ENCODE measurements at regions not wholly inside any gene's neighbourhood (a gene's known extent, or its start where the extent isn't known, plus 50 kb on each side); places are given as distances from the start of the nearest gene placed in this dataset.
"Not testable (repeated sequence)": the region's sequence is repeated elsewhere in the genome, so short reads cannot be mapped to it uniquely, and the experiment has no call there.

GRCh38 chr3:101138817-101139216, 145.6 kb upstream of the ABI3BP start:
- Mint-ChIP-seq H3K9me3 (no peaks in the 10 kb centered on the region), H3K4me3 (no peak overlapping the region), H3K27ac (no peak overlapping the region), H3K27me3 (ENCODE audit: low read depth, poor library complexity) (peaks cover 3% of the 10 kb centered on the region), H3K4me1 (peaks cover 9% of the 10 kb centered on the region), H3K36me3 (ENCODE audit: low read depth) (no peaks in the 10 kb centered on the region)
- no peak for DNase-seq
- no peak for TF ChIP-seq CTCF (IDR thresholded peaks at IDR 0.05)

GRCh38 chr3:101134331-101134730, 141.1 kb upstream of the ABI3BP start:
- Mint-ChIP-seq H3K36me3 (ENCODE audit: low read depth) (no peaks in the 10 kb centered on the region), H3K4me3 (no peak overlapping the region), H3K4me1 (peaks cover 9% of the 10 kb centered on the region), H3K9me3 (peaks cover 5% of the 10 kb centered on the region), H3K27me3 (ENCODE audit: low read depth, poor library complexity) (peaks cover 8% of the 10 kb centered on the region), H3K27ac (no peak overlapping the region)
- no peak for TF ChIP-seq CTCF (IDR thresholded peaks at IDR 0.05)
- no peak for DNase-seq

- H3K27ac Mint-ChIP-seq: no peak overlapping the region
- no peak for TF ChIP-seq CTCF (IDR thresholded peaks at IDR 0.05)
- no peaks in the 10 kb centered on the region for H3K36me3 Mint-ChIP-seq (ENCODE audit: low read depth)
Observed at GRCh38 chr3:101133652-101134051, 140.4 kb upstream of the ABI3BP start.

GRCh38 chr3:101133197-101133596, 140.0 kb upstream of the ABI3BP start:
- H3K36me3 Mint-ChIP-seq (ENCODE audit: low read depth): not testable (repeated sequence)

More at GRCh38 chr3:101133652-101134051, 140.4 kb upstream of the ABI3BP start:
- peaks cover 8% of the 10 kb centered on the region for H3K27me3 Mint-ChIP-seq (ENCODE audit: low read depth, poor library complexity)
- no peak for DNase-seq
- no peak overlapping the region for H3K4me3 Mint-ChIP-seq
- peaks cover 5% of the 10 kb centered on the region for H3K9me3 Mint-ChIP-seq
- peaks cover 2% of the 10 kb centered on the region for H3K4me1 Mint-ChIP-seq

GRCh38 chr3:101131767-101132166, 138.5 kb upstream of the ABI3BP start:
- TF ChIP-seq CTCF (IDR thresholded peaks at IDR 0.05): peak; percentile 7
- Mint-ChIP-seq H3K27me3 (ENCODE audit: low read depth, poor library complexity) (peaks cover 11% of the 10 kb centered on the region), H3K4me1 (no peaks in the 10 kb centered on the region), H3K4me3 (no peak overlapping the region), H3K36me3 (ENCODE audit: low read depth) (no peaks in the 10 kb centered on the region), H3K27ac (no peak overlapping the region), H3K9me3 (peaks cover 5% of the 10 kb centered on the region)
- DNase-seq: no peak

More at GRCh38 chr3:101133197-101133596, 140.0 kb upstream of the ABI3BP start:
- not testable (repeated sequence) for H3K27ac Mint-ChIP-seq, H3K4me1 Mint-ChIP-seq, DNase-seq, H3K9me3 Mint-ChIP-seq, H3K4me3 Mint-ChIP-seq
- H3K27me3 Mint-ChIP-seq (ENCODE audit: low read depth, poor library complexity): peaks cover 11% of the 10 kb centered on the region

GRCh38 chr3:101128786-101129185, 135.6 kb upstream of the ABI3BP start:
- DNase-seq: no peak
- H3K27ac Mint-ChIP-seq: no peak overlapping the region
- no peaks in the 10 kb centered on the region for H3K36me3 Mint-ChIP-seq (ENCODE audit: low read depth)
- TF ChIP-seq CTCF (IDR thresholded peaks at IDR 0.05): no peak
- H3K9me3 Mint-ChIP-seq: peaks cover 5% of the 10 kb centered on the region
- H3K27me3 Mint-ChIP-seq (ENCODE audit: low read depth, poor library complexity): peaks cover 11% of the 10 kb centered on the region
- no peaks in the 10 kb centered on the region for H3K4me1 Mint-ChIP-seq
- no peak overlapping the region for H3K4me3 Mint-ChIP-seq
